KMS-11 (cell line): ENCODE measurements at regions not wholly inside any gene's neighbourhood (a gene's known extent, or its start where the extent isn't known, plus 50 kb on each side); places are given as distances from the start of the nearest gene placed in this dataset.

ENCODE experiments used
- H2AFZ ChIP-seq: fragments of 200-600 bp; sonication (generic); 2 replicates; pipeline ENCODE4 v1.6.1; 2016; ENCODE audit warnings: antibody characterized with exemption, mixed run types, low read depth
- H3K27ac ChIP-seq: fragments of 200-600 bp; sonication (generic); 2 replicates; pipeline ENCODE4 v1.6.1; 2016; ENCODE audit warnings: mild to moderate bottlenecking, mixed run types
- H3K27me3 ChIP-seq: fragments of 200-600 bp; sonication (generic); 2 replicates; pipeline ENCODE4 v1.6.1; 2017; ENCODE audit warnings: mild to moderate bottlenecking, low read depth, mixed run types, moderate library complexity; ENCODE audit not compliant: insufficient read depth
- H3K36me3 ChIP-seq: fragments of 200-600 bp; sonication (generic); 2 replicates; pipeline ENCODE4 v1.6.1; 2017; ENCODE audit warnings: mild to moderate bottlenecking, mixed run types; ENCODE audit not compliant: insufficient read depth
- H3K4me1 ChIP-seq: fragments of 200-600 bp; sonication (generic); 2 replicates; pipeline ENCODE4 v1.6.1; 2016; ENCODE audit warnings: mild to moderate bottlenecking, low read depth, mixed run types; ENCODE audit not compliant: poor library complexity, severe bottlenecking
- H3K4me2 ChIP-seq: fragments of 200-600 bp; sonication (generic); 2 replicates; pipeline ENCODE4 v1.7.0; 2016; ENCODE audit warnings: mild to moderate bottlenecking, mixed run types
- H3K4me3 ChIP-seq: fragments of 200-600 bp; sonication (generic); IDR thresholded peaks from 2 replicates; pipeline ENCODE4 v1.6.1; 2017; ENCODE audit warnings: low read depth, low read length, mixed read lengths; ENCODE audit not compliant: insufficient read depth
- H3K79me2 ChIP-seq: fragments of 200-600 bp; sonication (generic); 2 replicates; pipeline ENCODE4 v1.6.1; 2016; ENCODE audit warnings: low read depth, mixed run types; ENCODE audit not compliant: insufficient read depth
- H3K9ac ChIP-seq: fragments of 200-600 bp; sonication (generic); 2 replicates; pipeline ENCODE4 v1.6.1; 2016; ENCODE audit warnings: mild to moderate bottlenecking, mixed run types
- H4K20me1 ChIP-seq: fragments of 200-600 bp; sonication (generic); 2 replicates; pipeline ENCODE4 v1.6.1; 2016; ENCODE audit warnings: mild to moderate bottlenecking, mixed run types; ENCODE audit not compliant: insufficient read depth
- TF ChIP-seq, protein P1 (sequence below): fragments of 200-600 bp; sonication (generic); conservative IDR thresholded peaks from 2 replicates; pipeline ENCODE4 v1.6.1; 2017; ENCODE audit warnings: low read depth, mild to moderate bottlenecking, antibody characterized with exemption, low read length, moderate library complexity, mixed read lengths

DNA sequence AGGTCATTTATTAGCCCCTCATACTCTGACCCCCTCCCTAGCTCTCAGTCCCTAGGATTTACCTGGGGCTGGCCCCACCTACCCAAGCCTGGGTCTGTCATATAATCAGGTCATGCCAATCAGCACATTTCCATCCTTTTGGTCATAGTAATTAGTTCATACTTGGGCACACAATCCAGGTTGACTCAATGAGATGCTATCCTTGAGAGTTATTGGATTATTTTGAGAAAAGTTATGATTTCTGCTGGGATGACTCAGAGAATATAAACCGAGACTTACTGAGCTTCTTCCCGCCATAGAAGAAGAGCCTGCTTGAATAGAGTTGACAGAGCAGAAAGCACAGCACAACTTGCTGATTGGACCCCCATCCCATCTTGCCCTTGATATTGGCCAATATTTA is 331.5 kb downstream of the CBLN1 start:
- Histone ChIP-seq H3K79me2 (no peaks in the 10 kb centered on the region), H3K36me3 (no peaks in the 10 kb centered on the region), H4K20me1 (no peaks in the 10 kb centered on the region), H2AFZ (no peak overlapping the region), H3K27me3 (no peaks in the 10 kb centered on the region), H3K4me2 (no peak overlapping the region), H3K4me1 (no peaks in the 10 kb centered on the region), H3K4me3 (no peak overlapping the region), H3K27ac (no peak overlapping the region), H3K9ac (no peak overlapping the region)
- TF ChIP-seq, protein P1, sequence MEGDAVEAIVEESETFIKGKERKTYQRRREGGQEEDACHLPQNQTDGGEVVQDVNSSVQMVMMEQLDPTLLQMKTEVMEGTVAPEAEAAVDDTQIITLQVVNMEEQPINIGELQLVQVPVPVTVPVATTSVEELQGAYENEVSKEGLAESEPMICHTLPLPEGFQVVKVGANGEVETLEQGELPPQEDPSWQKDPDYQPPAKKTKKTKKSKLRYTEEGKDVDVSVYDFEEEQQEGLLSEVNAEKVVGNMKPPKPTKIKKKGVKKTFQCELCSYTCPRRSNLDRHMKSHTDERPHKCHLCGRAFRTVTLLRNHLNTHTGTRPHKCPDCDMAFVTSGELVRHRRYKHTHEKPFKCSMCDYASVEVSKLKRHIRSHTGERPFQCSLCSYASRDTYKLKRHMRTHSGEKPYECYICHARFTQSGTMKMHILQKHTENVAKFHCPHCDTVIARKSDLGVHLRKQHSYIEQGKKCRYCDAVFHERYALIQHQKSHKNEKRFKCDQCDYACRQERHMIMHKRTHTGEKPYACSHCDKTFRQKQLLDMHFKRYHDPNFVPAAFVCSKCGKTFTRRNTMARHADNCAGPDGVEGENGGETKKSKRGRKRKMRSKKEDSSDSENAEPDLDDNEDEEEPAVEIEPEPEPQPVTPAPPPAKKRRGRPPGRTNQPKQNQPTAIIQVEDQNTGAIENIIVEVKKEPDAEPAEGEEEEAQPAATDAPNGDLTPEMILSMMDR: no peak

DNA sequence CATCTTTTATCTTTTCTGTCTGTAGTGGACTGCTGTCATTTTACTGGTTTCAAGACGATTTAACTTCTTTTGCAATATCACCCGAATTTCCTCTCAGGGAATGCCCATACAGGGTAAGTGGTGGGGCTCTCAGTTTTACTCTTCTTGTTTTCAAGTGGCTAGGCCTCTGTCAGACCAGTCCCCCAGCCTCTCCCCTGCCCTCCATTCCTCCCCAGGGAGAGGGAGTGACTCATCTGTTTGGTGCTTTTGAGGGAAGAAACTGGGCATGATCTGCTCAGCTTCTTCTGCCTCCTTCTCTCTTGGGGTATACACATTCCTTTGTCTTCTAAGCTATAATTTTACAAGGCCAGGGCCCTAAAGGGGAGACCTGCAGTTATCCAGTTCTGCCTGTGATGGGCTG is 332.0 kb downstream of the CBLN1 start:
- Histone ChIP-seq H3K79me2 (no peaks in the 10 kb centered on the region), H3K27me3 (no peaks in the 10 kb centered on the region), H4K20me1 (no peaks in the 10 kb centered on the region), H3K4me1 (no peaks in the 10 kb centered on the region), H2AFZ (no peak overlapping the region), H3K27ac (no peak overlapping the region), H3K4me2 (no peak overlapping the region), H3K36me3 (no peaks in the 10 kb centered on the region), H3K4me3 (no peak overlapping the region), H3K9ac (no peak overlapping the region)
- TF ChIP-seq, protein P1: no peak

DNA sequence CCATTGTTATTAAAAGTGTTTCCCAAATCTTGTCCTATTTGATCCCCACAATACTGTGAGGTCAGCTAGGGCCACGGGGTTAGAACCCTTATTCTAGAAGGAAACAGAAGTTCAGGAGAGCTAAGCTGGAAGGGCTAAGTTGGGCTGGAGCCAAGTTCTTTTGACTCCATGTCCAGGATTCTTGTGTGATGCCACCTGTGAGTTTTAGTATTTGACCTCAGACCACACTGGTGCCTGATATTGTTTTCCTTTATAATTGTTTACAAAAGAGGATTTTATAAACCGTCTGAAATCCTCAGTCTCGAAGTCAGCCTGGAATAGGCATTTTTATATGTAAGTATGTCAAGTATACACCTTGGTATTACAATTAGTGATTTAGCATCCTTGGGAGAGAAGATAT is 332.7 kb downstream of the CBLN1 start:
- no peak overlapping the region for H3K9ac ChIP-seq
- TF ChIP-seq, protein P1: no peak
- no peaks in the 10 kb centered on the region for H3K36me3 ChIP-seq
- no peak overlapping the region for H3K4me2 ChIP-seq
- H3K27me3 ChIP-seq: no peaks in the 10 kb centered on the region
- no peaks in the 10 kb centered on the region for H3K4me1 ChIP-seq
- H2AFZ ChIP-seq: no peak overlapping the region
- no peak overlapping the region for H3K4me3 ChIP-seq
- no peak overlapping the region for H3K27ac ChIP-seq
- H4K20me1 ChIP-seq: no peaks in the 10 kb centered on the region
- H3K79me2 ChIP-seq: no peaks in the 10 kb centered on the region

DNA sequence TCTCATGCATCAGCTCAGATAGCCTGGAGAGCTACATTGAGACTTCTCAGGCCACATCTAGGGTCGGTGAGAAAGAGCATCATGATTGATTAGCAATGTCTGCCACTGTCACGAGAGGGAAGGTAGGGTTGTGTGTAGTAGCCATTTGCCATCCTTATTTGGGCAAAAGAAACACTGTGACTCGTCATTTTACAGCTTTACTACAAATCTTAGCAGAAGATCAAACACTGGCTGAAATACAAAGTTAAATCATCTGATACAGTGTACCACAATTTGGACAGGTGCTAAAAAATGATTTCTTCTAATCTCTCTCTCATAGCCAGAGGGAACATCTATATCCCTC is 334.3 kb downstream of the CBLN1 start:
- H3K36me3 ChIP-seq: no peaks in the 10 kb centered on the region
- H2AFZ ChIP-seq: no peak overlapping the region
- no peaks in the 10 kb centered on the region for H4K20me1 ChIP-seq
- TF ChIP-seq, protein P1: no peak
- no peak overlapping the region for H3K9ac ChIP-seq
- H3K27me3 ChIP-seq: no peaks in the 10 kb centered on the region
- H3K4me3 ChIP-seq: no peak overlapping the region
- H3K4me2 ChIP-seq: no peak overlapping the region
- no peaks in the 10 kb centered on the region for H3K79me2 ChIP-seq
- no peaks in the 10 kb centered on the region for H3K4me1 ChIP-seq
- no peak overlapping the region for H3K27ac ChIP-seq
